Gastroesophageal sphincter (tissue), 3 donors: ENCODE measurements at regions not wholly inside any gene's neighbourhood (a gene's known extent, or its start where the extent isn't known, plus 50 kb on each side); places are given as distances from the start of the nearest gene placed in this dataset.

ENCODE experiments used
- EP300 ChIP-seq: sonication (generic); formaldehyde crosslinking; IDR thresholded peaks from one replicate; pipeline ENCODE4 v1.6.1; 2017; ENCODE audit warnings: antibody characterized with exemption, mild to moderate bottlenecking
- POLR2A ChIP-seq, 2 donors: fragments of 450-650 bp; IDR thresholded peaks; one replicate each; pipeline ENCODE4 v1.6.1; 2017; ENCODE audit warnings: antibody characterized with exemption in 2 of 2, mild to moderate bottlenecking in 2 of 2, moderate library complexity in 1 of 2
- POLR2AphosphoS5 ChIP-seq: sonication (generic); formaldehyde crosslinking; IDR thresholded peaks from one replicate; pipeline ENCODE4 v1.6.1; 2017; ENCODE audit warnings: antibody characterized with exemption
- TF ChIP-seq, protein P1 (sequence below), 4 experiments: fragments of 200-600 bp in 2 of 4; fragments of 450-650 bp in 2 of 4; sonication (generic) in 1 of 4; IDR thresholded peaks; one replicate each; pipeline ENCODE4 v1.5.1; 2017 to 2019; ENCODE audit warnings: antibody characterized with exemption in 4 of 4, mild to moderate bottlenecking in 2 of 4, moderate library complexity in 2 of 4

- TF ChIP-seq, protein P1, sequence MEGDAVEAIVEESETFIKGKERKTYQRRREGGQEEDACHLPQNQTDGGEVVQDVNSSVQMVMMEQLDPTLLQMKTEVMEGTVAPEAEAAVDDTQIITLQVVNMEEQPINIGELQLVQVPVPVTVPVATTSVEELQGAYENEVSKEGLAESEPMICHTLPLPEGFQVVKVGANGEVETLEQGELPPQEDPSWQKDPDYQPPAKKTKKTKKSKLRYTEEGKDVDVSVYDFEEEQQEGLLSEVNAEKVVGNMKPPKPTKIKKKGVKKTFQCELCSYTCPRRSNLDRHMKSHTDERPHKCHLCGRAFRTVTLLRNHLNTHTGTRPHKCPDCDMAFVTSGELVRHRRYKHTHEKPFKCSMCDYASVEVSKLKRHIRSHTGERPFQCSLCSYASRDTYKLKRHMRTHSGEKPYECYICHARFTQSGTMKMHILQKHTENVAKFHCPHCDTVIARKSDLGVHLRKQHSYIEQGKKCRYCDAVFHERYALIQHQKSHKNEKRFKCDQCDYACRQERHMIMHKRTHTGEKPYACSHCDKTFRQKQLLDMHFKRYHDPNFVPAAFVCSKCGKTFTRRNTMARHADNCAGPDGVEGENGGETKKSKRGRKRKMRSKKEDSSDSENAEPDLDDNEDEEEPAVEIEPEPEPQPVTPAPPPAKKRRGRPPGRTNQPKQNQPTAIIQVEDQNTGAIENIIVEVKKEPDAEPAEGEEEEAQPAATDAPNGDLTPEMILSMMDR (IDR thresholded peaks at IDR 0.05), result no peak
- TF ChIP-seq POLR2AphosphoS5, result no peak
- no peak for TF ChIP-seq POLR2A (IDR thresholded peaks at IDR 0.05)
- no peak for TF ChIP-seq EP300
Measured at GRCh38 chr13:37241786-37242185, 136.3 kb upstream of the CSNK1A1L start.
